ENCODE measurements at regions not wholly inside any gene's neighbourhood (a gene's known extent, or its start where the extent isn't known, plus 50 kb on each side); places are given as distances from the start of the nearest gene placed in this dataset.

GRCh38 chr7:85805656-85806055, 618.8 kb upstream of the SEMA3D start:
- Histone ChIP-seq H2AFZ (ENCODE audit: low read length) (no peak overlapping the region), H2BK12ac (ENCODE audit: low read depth, low read length) (no peak overlapping the region), H3K36me3 (ENCODE audit: control insufficient read depth in 2 of 4, insufficient read depth in 4 of 4, low read length in 3 of 4) (no peaks in the 10 kb centered on the region), H3K79me1 (ENCODE audit: low read depth, low read length) (no peaks in the 10 kb centered on the region), H2BK20ac (ENCODE audit: low read length) (no peak overlapping the region), H3K4me1 (replicated peaks in 1 of 4; ENCODE audit: control insufficient read depth in 3 of 4, insufficient read depth in 4 of 4, low read length in 3 of 4) (no peaks in the 10 kb centered on the region), H3K4ac (replicated peaks; ENCODE audit: insufficient read length, low read depth, low read length) (no peak overlapping the region), H4K8ac (ENCODE audit: extremely low read depth, insufficient read depth, low read length) (no peak overlapping the region), H3K9ac (replicated peaks in 1 of 4; ENCODE audit: extremely low read depth in 1 of 4, low read depth in 3 of 4, low read length in 3 of 4) (no peak overlapping the region), H2AK5ac (ENCODE audit: low read depth, low read length) (no peak overlapping the region), H2BK15ac (ENCODE audit: low read length) (no peak overlapping the region), H3K18ac (ENCODE audit: extremely low read depth, low read length) (no peak overlapping the region), H4K20me1 (replicated peaks in 1 of 2; ENCODE audit: control insufficient read depth in 1 of 2, insufficient read depth in 2 of 2, low read length in 2 of 2) (no peaks in the 10 kb centered on the region), H3K9me3 (ENCODE audit: insufficient read depth in 2 of 2, low read depth in 1 of 2, low read length in 1 of 2) (no peaks in the 10 kb centered on the region), H3K27me3 (replicated peaks in 1 of 4; ENCODE audit: control insufficient read depth in 3 of 4, extremely low read depth in 1 of 4, insufficient read depth in 3 of 4, low read length in 3 of 4) (no peaks in the 10 kb centered on the region), H3K23ac (ENCODE audit: insufficient read length) (no peak overlapping the region), H2BK5ac (ENCODE audit: low read depth, low read length) (no peak overlapping the region), H3K79me2 (ENCODE audit: control insufficient read depth in 1 of 2, insufficient read depth in 2 of 2, low read length in 2 of 2) (no peaks in the 10 kb centered on the region), H4K91ac (replicated peaks; ENCODE audit: insufficient read length, low read length) (no peak overlapping the region), H3K4me3 (ENCODE audit: extremely low read depth in 1 of 4, insufficient read depth in 2 of 4, low read depth in 3 of 4, low read length in 4 of 4) (no peak overlapping the region), H2BK120ac (replicated peaks; ENCODE audit: low read depth, low read length) (no peak overlapping the region), H3K27ac (ENCODE audit: low read depth, low read length) (no peak overlapping the region), H3K4me2 (ENCODE audit: insufficient read depth in 1 of 2, low read depth in 2 of 2, low read length in 2 of 2) (no peak overlapping the region), H3K56ac (replicated peaks; ENCODE audit: insufficient read length, low read depth, low read length) (no peak overlapping the region), H3K14ac (ENCODE audit: insufficient read length) (no peak overlapping the region), H4K5ac (ENCODE audit: insufficient read length, low read depth, low read length) (no peak overlapping the region), H3K23me2 (ENCODE audit: low read depth, low read length) (no peaks in the 10 kb centered on the region)
- FAIRE-seq, result no peak
- DNase-seq (ENCODE audit: low read depth in 1 of 2, low spot score in 2 of 2), result no peak
- CTCF ChIA-PET (ENCODE audit: partially characterized antibody), result interaction anchor here (0.6 to 1.9 kb wide), 5 partner anchors 24 to 890 kb away, joined by 3 to 5 read pairs (median 3); no protein-coding TSS in a partner anchor
- POLR2A ChIA-PET (ENCODE audit: partially characterized antibody), result no interaction called here
- TF ChIP-seq PHF8 (conservative IDR thresholded peaks at IDR 0.05; ENCODE audit: low read depth, low read length), result no peak
- TF ChIP-seq TAF1 (IDR thresholded peaks at IDR 0.05; ENCODE audit: low read depth, low read length), result no peak
- TF ChIP-seq SIX5 (IDR thresholded peaks at IDR 0.05; ENCODE audit: low read depth, low read length), result no peak
- TF ChIP-seq CEBPB (IDR thresholded peaks at IDR 0.05; ENCODE audit: low read depth, low read length), result no peak
- TF ChIP-seq HDAC2 (IDR thresholded peaks at IDR 0.05; ENCODE audit: borderline replicate concordance in 1 of 2, low read depth in 2 of 2, low read length in 2 of 2), result no peak
- TF ChIP-seq CHD1 (IDR thresholded peaks at IDR 0.05; ENCODE audit: low read depth, low read length), result no peak
- no peak for TF ChIP-seq BACH1 (IDR thresholded peaks at IDR 0.05; ENCODE audit: low read length)
- TF ChIP-seq TAF7 (optimal IDR thresholded peaks at IDR 0.05; ENCODE audit: borderline replicate concordance, low read depth, low read length), result no peak
- no peak for TF ChIP-seq EZH2 (IDR thresholded peaks at IDR 0.05; ENCODE audit: low read depth, low read length, severe bottlenecking)
- TF ChIP-seq CBX8 (IDR thresholded peaks at IDR 0.05; ENCODE audit: borderline replicate concordance, low read depth, low read length), result no peak
- TF ChIP-seq RFX5 (IDR thresholded peaks at IDR 0.05; ENCODE audit: borderline replicate concordance, low read depth, low read length), result no peak
- no peak for TF ChIP-seq FOSL1 (IDR thresholded peaks at IDR 0.05; ENCODE audit: insufficient read depth, low read depth, low read length)
- no peak for TF ChIP-seq TCF12 (IDR thresholded peaks at IDR 0.05; ENCODE audit: low read depth, low read length)
- no peak for TF ChIP-seq SP4 (IDR thresholded peaks at IDR 0.05; ENCODE audit: low read length)
- TF ChIP-seq RNF2 (IDR thresholded peaks at IDR 0.05; ENCODE audit: borderline replicate concordance, low read depth, low read length, missing control alignments, poor library complexity, severe bottlenecking), result no peak
- TF ChIP-seq SIRT6 (IDR thresholded peaks at IDR 0.05; ENCODE audit: low read length), result no peak
- TF ChIP-seq SAP30 (IDR thresholded peaks at IDR 0.05; ENCODE audit: insufficient read depth, insufficient replicate concordance, low read length), result no peak

Measured in H1 (cell line).